ENCODE measurements at regions not wholly inside any gene's neighbourhood (a gene's known extent, or its start where the extent isn't known, plus 50 kb on each side); places are given as distances from the start of the nearest gene placed in this dataset.

DNA sequence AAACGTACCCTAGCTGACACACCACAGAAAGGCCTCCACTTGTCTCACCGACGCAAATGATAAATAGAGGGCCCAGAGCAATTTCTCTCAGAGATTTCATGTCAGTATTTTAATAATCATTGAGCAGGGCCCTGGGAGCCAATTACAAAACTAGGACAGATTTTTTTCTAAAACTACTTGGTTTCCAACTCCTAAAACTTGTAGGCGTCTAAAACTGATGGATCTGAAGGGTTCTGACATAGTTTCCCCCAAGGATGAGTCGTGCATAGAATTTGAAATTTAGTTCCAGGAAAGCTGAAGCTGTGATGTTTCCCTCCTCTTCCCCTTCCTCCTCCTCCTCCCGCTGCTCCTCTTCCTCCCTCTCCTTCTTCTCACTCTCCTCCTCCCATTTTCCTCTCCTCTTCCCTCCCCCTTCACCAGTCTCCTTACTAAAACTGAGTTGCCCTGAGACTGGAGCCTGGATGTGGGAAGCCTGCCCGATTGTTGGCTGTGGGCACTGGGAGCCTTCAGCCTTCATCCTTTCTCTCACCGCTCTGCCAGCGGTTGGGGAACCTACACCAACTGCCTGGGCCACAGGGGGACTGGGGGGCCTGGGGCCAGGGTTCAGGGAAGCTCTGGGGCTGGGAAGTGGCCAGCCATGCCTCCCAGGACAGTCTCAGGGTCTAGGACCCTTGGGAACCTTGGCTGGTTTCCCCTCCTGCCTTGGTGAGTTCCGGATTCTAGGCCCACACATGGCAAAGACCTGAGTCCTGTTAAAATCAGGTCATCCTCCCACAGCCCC, 73.9 kb upstream of the SLC6A11 start:
- no peak for DNase-seq

DNA sequence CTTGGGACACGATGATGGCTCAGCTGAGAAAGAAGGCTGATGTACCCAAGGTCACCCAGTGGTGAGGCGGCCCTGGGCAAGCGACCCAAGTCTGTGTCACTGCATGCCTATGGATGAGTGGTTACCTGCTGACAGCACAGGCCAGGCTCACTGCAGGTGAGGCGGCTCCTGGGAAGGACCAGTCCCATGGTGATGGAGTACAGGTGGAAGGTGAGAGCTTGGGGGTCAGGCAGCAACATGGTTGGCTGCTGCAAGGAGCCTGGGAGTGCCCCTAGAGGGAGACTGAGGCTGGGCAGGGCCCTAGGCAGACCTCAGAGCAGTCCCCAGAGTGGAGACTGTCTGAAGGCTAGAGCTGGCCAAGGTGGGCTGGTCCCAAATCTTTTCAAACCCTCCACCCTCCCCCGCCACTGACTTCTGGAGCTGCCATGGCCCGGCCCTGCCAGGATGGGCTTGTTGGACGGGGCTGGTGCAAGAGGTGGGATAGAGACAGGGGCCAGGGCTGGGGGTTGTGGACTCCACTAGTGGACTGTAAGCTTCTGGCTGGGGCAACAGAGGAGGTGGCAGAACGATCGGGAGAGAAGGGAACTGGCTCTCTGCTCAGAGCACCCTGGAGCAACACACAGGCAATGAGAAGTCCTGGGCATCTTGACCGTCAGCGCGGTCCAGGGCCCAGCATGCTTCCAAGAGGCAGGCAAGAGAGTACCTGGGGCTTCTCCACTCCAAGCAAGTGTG, 72.5 kb upstream of the SLC6A11 start:
- DNase-seq = no peak

DNA sequence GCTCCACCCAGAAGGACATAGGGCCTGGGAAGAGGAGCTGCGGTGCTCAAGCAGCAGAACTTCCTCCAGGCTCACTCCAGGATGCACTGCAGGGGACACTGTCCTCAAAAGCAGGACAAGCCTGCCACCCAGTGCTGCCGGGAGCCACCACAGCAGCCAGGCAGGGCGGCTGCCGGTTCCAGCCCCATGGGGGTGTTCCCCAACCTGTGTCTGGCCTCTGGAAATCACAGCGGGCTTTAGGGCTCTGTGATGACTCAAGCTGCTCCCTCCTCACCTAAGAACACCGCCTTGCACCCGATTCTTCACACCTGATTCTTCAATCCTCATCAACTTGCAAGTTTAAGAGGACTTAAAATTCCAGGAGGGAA, 71.9 kb upstream of the SLC6A11 start:
- DNase-seq = peak; percentile 7 to 40

DNA sequence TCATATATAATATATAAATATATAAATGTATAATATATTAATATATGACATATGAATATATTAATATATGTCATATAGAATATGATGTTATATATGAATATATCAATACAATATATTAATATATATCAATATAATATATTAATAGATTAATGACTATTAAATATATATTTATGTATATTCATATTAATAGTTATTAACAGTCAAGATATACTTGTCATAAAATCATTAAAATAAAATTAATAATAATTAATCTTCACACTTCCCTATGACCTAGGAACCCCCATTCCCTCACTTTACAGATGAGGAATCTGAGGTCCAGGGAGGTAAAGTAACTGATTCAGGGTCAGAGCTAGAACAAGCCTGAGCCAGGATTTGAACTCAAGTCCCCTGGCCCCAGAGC, 70.6 kb upstream of the SLC6A11 start:
- no peak for DNase-seq

DNA sequence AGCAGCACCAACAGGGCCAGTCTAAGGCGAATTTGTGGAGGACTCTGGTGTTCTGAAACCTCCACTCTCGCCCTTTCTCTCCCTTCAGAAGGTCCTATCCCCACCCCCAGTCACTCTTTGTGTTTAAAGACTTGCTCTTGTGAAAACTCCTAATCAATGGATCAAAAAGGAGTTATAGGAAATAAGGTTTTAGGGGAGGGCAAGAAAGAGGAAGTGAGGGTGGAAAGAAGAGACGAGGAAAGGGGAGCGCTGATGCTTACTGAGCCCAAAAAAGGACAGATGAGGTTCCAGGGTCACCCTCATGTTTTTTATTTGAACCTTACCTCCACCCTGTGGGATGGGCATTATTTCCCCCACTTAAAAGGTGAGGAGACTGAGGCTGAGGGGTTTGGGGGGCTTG, 70.0 kb upstream of the SLC6A11 start:
- no peak for DNase-seq

DNA sequence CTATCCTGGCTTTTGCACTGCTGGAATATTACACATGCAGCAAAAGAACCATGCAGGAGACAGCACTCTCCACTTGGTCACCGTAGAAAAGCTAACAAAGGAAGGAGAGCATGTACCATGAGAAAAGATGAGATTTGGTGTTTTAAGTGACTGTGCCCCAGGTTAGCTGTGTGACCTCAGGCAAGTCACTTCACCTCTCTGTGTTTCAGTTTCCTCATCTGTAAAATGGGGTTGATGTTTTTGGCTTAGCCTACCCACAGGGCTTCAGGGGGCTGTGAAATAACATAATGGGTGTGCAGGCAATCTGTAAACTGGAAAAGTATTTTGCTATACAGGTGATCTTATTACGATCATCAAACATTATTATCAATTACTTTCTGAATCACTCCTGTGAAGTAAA, 69.3 kb upstream of the SLC6A11 start:
- DNase-seq = no peak

DNA sequence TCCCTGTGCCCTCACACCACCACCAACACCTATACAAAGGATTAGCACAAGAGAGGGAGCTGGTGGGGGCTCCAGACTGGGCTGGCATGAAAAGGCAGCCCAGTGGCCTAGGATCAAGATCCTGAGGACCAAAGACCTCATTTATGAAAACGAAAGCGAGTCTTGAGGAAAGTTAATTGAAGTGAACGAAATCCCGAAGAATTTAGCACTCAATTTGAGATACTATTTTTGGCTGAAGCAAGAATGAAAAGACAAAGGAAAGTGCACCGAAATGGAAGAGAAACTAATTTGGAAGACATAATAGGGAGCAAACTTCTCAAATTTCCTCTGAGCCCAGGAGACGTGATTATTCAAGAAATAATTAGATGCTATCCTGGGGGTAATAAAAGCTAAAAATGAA, 68.7 kb upstream of the SLC6A11 start:
- DNase-seq = no peak

DNA sequence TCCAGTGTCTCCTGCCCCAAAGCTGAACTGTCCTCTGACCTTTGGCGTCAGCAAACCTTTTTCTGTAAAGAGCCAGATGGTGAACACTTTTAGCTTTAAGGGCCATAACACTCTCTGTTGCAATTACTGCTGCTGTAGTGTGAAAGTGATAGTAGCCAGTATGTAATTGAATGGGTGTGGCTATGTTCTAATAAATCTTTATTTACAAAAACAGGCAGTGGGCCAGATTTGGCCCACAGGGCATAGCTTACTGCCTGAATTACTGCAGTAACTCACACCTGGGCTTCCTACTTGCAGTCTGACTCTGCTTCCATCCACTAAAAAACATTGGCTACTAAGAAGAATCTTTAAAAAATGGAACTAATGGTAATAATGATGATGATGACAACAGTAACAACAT, 68.0 kb upstream of the SLC6A11 start:
- no peak for DNase-seq

DNA sequence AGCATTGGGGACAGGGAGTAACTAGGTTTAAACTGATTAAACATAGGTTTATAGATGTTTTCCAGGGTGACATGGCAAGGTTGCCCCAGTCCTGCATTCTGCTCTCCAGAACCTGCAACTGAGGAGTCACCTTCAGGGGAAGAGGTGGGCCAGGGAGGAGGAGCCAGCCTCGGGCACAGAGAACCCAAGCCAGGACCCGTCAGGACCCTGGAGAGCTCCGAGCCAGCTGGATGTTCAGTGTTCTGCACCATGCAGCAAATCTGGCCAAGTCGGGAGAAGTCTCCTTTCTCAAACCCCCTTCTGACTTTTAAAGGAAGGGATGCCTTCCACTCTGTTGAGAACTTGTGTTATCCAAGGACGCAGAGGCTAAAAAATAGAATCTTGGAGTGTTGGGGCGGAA, 62.1 kb upstream of the SLC6A11 start:
- DNase-seq = peak; percentile 20 to 55

DNA sequence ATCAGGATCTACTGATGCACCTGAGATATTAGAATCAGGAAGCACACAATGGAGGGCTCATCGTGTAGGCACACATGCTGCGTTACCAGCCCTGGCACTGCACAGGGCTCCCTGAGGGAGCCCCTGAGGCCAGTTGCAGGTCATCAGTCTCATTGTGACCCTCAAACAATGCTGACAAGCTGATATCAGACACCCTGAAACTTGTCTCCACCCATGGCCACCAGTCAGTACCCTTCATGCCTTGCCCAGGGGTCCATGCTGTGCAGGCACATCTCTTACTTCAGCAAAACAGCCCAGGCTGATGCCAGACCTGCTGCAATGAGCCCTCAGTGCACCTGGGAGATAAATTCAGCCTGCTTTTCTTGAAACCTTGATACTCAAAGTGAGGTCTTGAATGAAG, 59.5 kb upstream of the SLC6A11 start:
- DNase-seq = no peak

DNA sequence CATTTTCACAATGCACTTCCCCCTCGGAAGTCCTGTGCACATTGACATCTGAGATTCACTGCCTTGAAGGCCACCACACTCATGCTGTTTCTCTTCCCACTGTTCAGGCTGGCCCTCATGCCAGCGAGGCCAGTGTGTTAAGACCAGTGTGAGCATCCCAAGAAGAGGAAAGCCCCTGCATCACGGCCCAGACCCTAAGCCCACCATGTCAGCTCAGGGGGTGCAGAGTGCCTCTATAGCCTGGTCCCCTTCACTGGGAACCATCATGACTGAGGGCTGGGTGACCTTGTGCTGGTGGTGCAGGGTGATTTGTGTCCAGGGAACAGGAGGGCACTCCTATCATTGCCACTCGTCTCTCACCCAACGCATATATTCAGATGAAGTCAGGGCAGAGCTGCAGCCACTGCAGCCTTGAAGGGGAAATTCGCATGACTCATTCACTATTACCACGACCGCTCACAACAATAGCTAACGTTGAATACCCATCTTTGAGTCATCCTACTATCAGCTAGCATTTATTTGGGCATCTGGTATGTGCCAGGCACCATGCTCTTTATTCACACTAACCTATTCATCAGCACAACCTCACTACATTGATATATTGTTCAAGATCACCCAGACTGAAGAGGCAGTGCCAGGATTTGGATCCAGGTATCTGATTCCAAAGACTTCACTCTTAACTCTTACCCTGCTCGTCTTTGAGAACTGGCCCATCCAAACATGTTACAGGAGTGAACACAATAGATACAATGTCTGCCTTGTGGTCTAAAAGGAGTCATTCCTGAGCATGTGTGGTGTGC, 58.8 kb upstream of the SLC6A11 start:
- no peak for DNase-seq

DNA sequence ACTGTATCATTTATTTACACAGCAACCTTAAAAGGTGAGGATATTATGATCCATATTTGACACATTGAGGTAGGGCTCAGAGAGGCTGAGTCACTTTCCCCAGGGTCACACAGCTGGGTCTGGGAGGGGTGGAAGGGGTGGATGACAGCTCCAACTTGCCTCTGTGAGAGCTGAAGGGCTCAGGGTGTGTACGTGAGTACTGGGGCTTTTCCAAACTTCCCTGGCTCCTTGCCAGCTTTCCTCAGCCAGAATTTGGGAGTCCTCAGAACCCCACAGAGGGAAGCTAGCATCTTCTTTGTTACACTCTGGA, 58.3 kb upstream of the SLC6A11 start:
- DNase-seq = no peak

DNA sequence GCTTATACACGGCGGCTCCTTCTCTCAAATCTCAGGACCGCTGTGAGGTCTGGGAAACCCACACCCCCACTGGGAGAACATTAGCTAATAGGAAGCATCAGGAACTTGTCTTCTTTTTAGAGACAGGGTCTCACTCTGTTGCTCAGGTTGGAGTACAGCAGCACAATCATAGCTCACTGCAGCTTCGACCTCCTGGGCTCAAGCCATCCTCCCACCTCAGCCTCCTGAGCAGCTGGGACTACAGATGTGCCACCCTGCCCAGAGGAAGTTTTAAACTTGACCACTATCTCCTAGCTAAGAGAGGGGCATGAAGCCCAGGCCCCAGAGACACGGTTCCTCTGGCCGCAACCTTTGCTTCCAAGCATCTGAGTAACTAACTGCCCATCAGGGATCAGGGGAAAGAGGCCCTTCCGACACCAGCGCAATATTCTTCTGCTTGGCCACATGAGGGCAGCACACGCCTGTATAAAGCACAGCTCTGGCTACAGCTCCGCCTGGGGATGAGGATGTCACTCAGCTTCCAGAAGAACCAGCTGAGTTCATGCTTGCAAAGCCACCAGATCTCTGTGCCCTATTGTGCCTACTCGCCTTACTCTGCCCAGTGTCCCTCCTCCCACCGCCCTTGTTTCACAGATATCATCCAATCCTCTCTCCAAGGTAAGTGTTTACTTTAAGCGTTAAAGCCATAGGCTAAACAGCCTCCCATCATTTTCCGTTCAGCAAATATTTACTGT, 57.6 kb upstream of the SLC6A11 start:
- DNase-seq = peak; percentile 62 to 77

DNA sequence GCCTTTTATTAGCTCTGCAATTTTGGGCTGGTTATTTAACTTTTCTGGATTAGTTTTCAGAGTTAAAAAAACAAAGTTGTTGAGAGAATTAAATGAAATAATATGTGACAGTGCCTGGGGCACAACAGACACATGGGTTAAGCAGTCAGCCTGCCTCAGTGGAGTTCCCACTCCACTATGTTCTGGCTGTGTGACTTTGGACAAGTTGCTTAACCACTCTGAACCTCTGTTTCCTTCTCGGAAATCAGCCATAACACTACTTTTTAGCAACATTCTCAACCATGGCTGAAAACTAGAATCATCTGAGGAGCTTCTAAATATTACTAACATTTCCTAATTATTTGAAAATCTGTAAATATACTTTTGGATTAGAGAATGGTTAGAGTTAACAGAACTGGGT, 56.5 kb upstream of the SLC6A11 start:
- DNase-seq = no peak

DNA sequence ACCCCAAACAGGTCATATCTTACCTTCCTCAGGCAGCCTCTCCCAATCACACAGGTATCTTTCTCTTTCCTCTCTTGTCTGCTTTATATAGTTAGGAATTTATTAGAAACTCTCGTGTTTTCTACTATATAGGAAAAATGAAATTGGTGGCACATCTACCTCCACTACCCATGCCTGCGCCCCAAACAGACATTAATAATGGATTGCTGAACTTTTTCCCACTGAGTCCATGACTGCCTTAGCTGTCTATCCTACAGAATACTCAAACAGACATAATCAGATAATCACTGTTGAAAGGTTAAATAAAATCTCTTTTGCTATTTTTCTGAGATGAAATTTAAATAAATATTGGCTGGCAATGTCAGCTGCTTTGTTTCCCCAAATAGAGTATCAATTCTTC, 55.8 kb upstream of the SLC6A11 start:
- no peak for DNase-seq

DNA sequence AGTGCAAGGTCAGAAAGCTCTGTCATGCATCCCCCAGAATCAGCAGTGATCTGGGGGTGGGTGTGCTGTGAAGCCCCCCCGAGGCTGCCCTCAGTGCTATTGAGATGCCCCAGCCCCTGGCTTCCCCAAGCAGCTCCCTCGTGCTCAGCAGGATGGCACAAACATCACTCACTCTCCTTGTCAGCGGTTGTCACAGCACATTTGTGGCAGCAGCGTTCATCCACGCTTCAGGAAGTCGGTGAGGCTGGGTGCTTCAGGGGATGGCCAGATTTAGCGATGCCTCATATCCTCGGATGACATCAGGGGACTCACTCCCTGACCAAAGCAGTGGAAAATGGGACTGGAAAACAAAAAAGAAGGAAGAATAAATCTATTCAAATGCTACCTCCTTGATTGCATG, 54.4 kb upstream of the SLC6A11 start:
- DNase-seq = no peak

DNA sequence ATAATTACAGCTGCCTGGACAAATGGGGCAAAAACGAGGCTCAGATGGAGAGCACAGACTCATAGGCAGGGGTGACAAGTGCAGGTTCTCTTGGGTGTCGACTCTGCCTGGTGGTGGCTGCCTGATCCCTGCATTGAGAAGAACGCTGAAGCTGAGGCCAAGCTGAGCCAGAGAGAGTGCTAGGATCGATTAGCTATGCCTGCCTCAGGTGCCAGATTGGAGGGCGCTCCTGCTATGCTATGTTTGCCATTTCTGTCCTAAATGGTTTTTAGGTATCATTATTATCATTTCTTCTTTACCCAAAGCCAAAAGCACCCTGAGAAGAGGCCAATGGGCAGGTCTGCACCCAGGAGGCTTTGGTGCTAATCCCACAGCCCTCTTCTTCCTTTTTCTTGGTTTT, 53.9 kb upstream of the SLC6A11 start:
- DNase-seq = no peak

DNA sequence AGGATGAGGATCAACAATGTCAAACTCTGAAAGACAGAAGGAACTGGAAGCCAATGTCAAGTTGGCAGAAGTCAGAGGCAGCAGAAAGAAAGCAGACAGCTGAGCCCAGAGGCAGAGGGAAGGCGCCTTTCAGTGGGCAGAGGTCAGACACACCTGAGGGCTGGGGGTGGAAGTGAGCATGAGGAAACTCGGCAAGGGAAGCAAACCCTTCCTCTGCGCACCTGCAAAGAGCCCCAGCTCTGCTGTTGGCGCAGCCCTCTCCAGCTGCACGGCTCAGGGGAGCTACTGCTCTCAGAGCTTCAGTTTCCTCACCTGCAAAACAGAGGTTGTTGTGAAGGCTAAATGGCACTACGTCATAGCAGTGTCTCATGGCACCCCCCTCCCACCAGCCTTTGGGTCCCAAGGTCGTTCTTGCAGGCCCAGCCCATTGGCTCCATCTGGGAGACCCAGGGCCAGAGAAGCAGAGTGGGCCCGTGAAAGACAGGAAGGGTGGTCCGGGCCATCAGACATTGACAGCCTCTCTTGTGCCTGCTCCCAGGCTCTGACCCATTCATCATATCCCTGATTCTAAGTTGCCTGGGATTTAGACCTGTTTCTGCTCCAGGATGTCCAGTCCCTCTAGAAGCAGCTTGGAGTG, 53.3 kb upstream of the SLC6A11 start:
- no peak for DNase-seq

DNA sequence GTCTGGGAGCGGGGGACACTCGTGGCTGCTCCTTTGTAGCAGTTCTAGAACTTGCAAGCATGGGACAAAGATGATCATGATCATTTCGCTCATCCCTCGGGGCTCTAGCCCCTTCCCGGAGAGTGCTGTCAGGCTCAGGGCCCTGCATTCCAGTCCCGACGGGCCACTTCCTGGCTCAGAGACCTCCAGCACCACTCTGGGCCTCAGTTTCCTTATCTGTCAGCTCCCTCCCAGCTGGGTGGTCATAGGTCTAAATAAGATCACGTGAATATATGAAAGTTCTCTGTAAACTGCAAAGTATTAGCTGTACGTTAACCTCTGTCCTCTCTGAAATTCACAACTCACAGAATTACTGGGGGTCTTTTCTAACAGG, 52.8 kb upstream of the SLC6A11 start:
- DNase-seq = no peak

DNA sequence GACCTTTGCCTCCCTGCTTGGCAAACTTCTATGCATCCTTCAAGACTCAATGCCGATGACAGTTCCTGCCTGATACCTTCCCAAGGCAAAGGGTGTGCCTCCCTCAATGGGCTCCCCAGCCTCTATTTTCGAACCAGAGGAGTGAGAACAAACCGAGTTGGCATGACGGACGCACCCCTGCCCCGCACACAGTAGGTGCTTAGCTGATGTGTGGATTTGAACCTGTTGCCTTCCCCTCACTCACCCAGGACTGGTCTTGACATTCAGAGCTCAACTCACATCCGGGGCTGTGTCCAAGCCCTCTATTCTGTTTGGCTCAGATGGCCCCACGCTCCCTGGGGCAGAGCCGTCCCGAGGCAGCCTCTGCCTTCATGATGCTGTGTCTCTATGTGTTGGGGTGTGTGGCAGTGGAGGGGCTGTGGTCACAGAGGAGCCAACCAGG, 52.2 kb upstream of the SLC6A11 start:
- no peak for DNase-seq

DNA sequence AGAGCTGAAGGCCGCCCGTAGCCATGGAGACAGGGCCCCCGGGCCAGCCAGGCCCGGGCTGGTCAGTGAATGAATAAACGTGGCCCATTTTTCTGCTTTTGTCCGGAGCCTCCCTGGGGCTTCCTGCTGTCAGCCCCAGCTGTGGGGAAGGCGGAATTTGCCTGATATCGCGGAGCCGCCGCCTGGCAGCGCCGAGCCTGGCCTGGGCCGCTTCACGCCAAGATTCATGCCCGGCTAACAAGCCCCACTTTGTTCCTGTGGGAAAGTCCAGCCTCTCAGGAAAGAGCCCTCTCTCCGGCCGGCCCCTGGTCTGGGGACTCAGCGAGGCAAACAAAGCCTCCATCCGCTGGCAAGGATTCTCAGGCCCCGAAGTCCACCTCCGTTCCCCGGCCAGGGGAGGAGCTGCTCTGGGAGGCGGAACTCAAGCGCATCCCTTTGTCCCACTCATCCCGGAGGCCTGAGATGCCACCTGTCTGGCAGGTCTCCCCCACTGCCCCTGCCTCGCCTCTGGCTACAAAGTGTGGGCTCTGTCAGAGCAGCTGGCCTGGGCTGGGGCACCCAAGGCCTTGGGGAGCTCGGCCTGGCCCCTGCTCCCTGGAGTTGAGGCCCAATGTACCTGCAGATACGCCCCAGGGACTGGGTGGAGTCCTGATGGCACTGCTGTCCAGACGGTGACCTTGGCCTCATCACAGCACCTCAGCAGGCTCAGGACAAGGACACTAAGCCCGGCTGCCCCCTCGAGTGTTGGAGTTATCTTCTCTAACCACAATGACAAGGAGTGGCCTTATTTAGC, 51.6 kb upstream of the SLC6A11 start:
- no peak for DNase-seq
